ENCODE measurements at regions not wholly inside any gene's neighbourhood (a gene's known extent, or its start where the extent isn't known, plus 50 kb on each side); places are given as distances from the start of the nearest gene placed in this dataset.

GRCh38 chr19:20431826-20432225 lies 133.8 kb downstream of the ZNF737 start:
- H3K27me3 Mint-ChIP-seq (ENCODE audit: low read depth), result no peaks in the 10 kb centered on the region
- no peaks in the 10 kb centered on the region for H3K4me1 Mint-ChIP-seq
- no peak overlapping the region for H3K27ac Mint-ChIP-seq (ENCODE audit: unreplicated experiment)

DNA sequence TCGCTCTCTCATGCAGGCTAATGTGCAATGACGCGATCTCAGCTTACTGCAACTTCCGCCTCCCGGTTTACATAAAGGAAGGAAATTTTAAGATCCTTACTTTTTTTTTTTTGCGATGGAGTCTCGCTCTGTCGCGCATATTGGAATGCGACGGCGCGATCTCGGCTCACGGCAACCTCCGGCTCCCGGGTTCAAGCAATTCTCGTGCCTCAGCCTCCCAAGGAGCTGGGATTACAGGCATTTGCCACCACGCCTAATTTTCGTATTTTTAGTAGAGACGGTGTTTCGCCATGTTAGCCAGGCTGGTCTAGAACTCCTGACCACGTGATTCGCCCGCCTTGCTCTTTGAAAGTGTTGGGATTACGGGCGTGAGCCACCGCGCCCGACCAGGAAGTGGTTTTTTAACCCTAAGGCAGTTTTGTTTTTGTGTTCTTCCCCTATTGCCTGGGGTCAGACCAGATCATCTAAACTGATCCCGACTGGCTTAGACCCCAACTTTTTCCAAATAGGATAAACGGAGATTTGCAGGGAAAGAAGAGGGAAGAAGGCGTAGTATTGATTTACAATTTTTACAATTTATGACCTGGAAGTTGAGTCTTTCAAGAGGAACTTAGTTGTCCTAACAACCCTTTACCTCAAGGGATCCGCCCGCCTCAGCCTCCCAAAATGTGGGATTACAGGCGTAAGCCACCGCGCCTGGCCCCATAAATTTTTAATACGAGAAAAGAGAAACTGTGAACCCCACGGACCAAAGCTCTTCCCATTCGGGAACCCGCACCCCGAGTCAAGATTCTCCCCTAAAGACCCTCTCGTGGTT lies 142.0 kb downstream of the ZNF737 start:
- Mint-ChIP-seq H3K4me3 (peak overlapping the region; percentile 100), H3K9me3 (no peaks in the 10 kb centered on the region), H3K27ac (ENCODE audit: unreplicated experiment) (peak overlapping the region; percentile 98), H3K4me1 (peaks cover 19% of the 10 kb centered on the region), H3K36me3 (ENCODE audit: low read depth) (peaks cover 28% of the 10 kb centered on the region), H3K27me3 (ENCODE audit: low read depth) (no peaks in the 10 kb centered on the region)
- no peak for TF ChIP-seq CTCF (conservative IDR thresholded peaks at IDR 0.05)
- peak; percentile 3 for DNase-seq (ENCODE audit: low read depth, low spot score)

More at GRCh38 chr19:20431826-20432225, 133.8 kb downstream of the ZNF737 start:
- Mint-ChIP-seq H3K4me3 (no peak overlapping the region), H3K9me3 (no peaks in the 10 kb centered on the region), H3K36me3 (ENCODE audit: low read depth) (no peaks in the 10 kb centered on the region)
- DNase-seq (ENCODE audit: low read depth, low spot score), result no peak
- no peak for TF ChIP-seq CTCF (conservative IDR thresholded peaks at IDR 0.05)

- Mint-ChIP-seq H3K36me3 (ENCODE audit: low read depth) (peaks cover 30% of the 10 kb centered on the region), H3K27me3 (ENCODE audit: low read depth) (no peaks in the 10 kb centered on the region), H3K4me1 (peaks cover 19% of the 10 kb centered on the region), H3K4me3 (peak overlapping the region; percentile 100), H3K9me3 (no peaks in the 10 kb centered on the region), H3K27ac (ENCODE audit: unreplicated experiment) (no peak overlapping the region)
- no peak for DNase-seq (ENCODE audit: low read depth, low spot score)
- TF ChIP-seq CTCF (conservative IDR thresholded peaks at IDR 0.05), result no peak
These were observed 143.1 kb downstream of the ZNF737 start for GRCh38 chr19:20422216-20423205.

- Mint-ChIP-seq H3K27me3 (ENCODE audit: low read depth) (no peaks in the 10 kb centered on the region), H3K36me3 (ENCODE audit: low read depth) (peaks cover 42% of the 10 kb centered on the region), H3K27ac (ENCODE audit: unreplicated experiment) (no peak overlapping the region), H3K4me3 (no peak overlapping the region), H3K9me3 (peaks cover under 1% of the 10 kb centered on the region), H3K4me1 (peaks cover 4% of the 10 kb centered on the region)
- TF ChIP-seq CTCF (conservative IDR thresholded peaks at IDR 0.05), result no peak
- DNase-seq (ENCODE audit: low read depth, low spot score), result no peak
These were observed 148.9 kb downstream of the ZNF737 start for GRCh38 chr19:20416661-20417060.

GRCh38 chr19:20414120-20414519 lies 151.5 kb downstream of the ZNF737 start:
- no peak for TF ChIP-seq CTCF (conservative IDR thresholded peaks at IDR 0.05)
- H3K4me1 Mint-ChIP-seq, result no peaks in the 10 kb centered on the region
- H3K27me3 Mint-ChIP-seq (ENCODE audit: low read depth), result no peaks in the 10 kb centered on the region
- DNase-seq (ENCODE audit: low read depth, low spot score), result no peak
- no peak overlapping the region for H3K4me3 Mint-ChIP-seq
- H3K27ac Mint-ChIP-seq (ENCODE audit: unreplicated experiment), result no peak overlapping the region
- peaks cover 41% of the 10 kb centered on the region for H3K36me3 Mint-ChIP-seq (ENCODE audit: low read depth)
- H3K9me3 Mint-ChIP-seq, result peaks cover 3% of the 10 kb centered on the region
